Stimulated activated CD4-positive, alpha-beta T cell treated with anti-CD3 and anti-CD28 coated beads, TNF-alpha, amount 100 ng/mL, for 48 hours (primary cell): ENCODE measurements at regions not wholly inside any gene's neighbourhood (a gene's known extent, or its start where the extent isn't known, plus 50 kb on each side); places are given as distances from the start of the nearest gene placed in this dataset.

Source experiments
- DNase-seq, 3 donors: peaks; one replicate each; pipeline ENCODE4 v3.0.0-alpha.2; 2020; ENCODE audit warnings: low read depth in 3 of 3

GRCh38 chr10:1809139-1809741 is 71.9 kb upstream of the ADARB2 start:
- DNase-seq: no peak

- no peak for DNase-seq
Measured at GRCh38 chr10:1807924-1808323, 70.6 kb upstream of the ADARB2 start.

GRCh38 chr10:1807196-1807595 is 69.9 kb upstream of the ADARB2 start:
- DNase-seq: no peak

DNA sequence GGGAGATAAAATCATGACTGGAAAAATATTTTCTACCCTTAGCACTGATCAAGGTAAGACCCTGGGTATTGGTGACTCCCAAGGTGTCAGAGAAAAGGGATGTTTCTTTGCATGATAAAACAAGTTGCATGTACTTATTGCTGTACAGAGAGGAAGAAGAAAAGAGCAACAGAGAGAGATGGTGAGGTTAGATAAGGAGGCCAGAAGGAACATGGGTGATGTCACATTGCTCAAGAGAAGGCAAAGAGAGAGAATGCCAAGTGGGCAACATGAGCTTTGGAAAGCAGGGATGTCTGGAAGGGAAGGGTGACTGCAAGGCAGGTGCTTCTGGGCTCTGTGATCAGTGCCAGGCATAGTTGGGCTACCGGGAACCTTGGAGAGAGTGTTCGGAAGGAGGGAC is 65.1 kb upstream of the ADARB2 start:
- no peak for DNase-seq

DNA sequence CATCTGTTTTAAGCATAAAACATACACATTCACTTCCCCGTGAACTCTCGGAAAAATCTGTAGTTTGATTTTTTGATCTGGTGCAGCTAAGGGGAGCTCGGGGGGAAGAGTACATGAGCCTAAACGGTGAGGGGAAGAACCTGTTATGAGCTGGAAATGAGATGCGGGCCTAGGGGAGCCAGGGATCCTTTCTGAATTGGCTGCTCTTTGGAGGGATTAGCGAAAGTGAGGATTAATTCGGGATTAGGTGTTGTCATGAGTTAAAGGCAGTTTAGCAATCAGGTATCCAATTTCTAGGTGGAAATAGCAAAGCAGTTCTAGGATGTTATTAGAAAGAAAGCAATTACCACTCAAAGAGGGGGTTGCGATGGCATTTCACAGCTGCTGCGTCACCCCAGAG is 51.1 kb upstream of the ADARB2 start:
- no peak for DNase-seq
